LNCaP clone FGC (cell line): ENCODE measurements at regions not wholly inside any gene's neighbourhood (a gene's known extent, or its start where the extent isn't known, plus 50 kb on each side); places are given as distances from the start of the nearest gene placed in this dataset.

Experiments
- DNase-seq: peaks from one replicate; pipeline ENCODE4 v3.0.0-alpha.2; 2011; ENCODE audit warnings: low read depth
- H3K4me3 ChIP-seq: 2 replicates; pipeline ENCODE4 v1.5.1; 2011; ENCODE audit warnings: mild to moderate bottlenecking, low read depth, low read length, control low read depth
- TF ChIP-seq, protein P1 (sequence below): IDR thresholded peaks from 2 replicates; pipeline ENCODE4 v1.5.1; 2012; ENCODE audit warnings: mild to moderate bottlenecking; ENCODE audit not compliant: control insufficient read depth, insufficient read depth; ENCODE audit errors: extremely low read depth

DNA sequence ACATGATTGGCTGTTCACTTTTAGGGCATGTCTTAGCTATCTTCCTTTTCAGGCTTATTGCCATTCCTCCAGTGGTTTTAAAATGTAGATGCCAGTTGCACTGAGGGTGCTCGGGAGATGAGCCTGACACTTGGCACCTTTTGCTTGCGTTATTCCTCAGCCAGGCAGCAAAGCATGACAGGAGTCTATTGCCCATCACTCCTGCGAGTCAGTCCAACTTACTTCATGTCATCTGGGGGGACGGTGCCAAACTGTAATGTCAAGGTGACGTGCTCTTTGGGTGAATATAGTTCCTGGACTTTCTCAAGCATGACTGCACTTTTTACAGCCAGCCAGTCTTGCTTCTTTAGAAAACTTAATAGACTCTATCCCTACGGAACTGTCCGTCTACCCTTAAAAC lies 406.0 kb upstream of the C2CD4B start:
- no peak overlapping the region for H3K4me3 ChIP-seq
- TF ChIP-seq, protein P1, sequence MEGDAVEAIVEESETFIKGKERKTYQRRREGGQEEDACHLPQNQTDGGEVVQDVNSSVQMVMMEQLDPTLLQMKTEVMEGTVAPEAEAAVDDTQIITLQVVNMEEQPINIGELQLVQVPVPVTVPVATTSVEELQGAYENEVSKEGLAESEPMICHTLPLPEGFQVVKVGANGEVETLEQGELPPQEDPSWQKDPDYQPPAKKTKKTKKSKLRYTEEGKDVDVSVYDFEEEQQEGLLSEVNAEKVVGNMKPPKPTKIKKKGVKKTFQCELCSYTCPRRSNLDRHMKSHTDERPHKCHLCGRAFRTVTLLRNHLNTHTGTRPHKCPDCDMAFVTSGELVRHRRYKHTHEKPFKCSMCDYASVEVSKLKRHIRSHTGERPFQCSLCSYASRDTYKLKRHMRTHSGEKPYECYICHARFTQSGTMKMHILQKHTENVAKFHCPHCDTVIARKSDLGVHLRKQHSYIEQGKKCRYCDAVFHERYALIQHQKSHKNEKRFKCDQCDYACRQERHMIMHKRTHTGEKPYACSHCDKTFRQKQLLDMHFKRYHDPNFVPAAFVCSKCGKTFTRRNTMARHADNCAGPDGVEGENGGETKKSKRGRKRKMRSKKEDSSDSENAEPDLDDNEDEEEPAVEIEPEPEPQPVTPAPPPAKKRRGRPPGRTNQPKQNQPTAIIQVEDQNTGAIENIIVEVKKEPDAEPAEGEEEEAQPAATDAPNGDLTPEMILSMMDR: no peak
- DNase-seq: no peak

DNA sequence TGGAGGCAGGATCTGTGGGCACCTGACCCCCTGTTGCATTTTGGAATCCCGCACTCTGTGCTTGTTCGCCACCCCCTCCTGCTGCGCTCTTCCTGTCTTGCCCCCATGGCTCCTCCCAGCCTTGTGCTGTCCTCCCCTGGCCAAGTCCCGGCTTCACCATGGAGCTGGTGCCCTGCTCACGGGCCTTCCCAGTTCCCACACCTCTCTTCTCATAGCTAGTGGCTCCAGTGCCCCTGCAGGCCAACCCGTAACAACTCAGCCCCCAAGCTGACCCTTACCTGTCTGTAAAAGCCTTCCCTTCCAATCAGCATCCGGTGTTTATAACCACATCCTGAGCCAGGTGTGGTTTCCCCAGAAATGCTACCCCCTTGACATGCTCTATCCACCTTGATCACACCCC lies 407.7 kb upstream of the C2CD4B start:
- no peak overlapping the region for H3K4me3 ChIP-seq
- TF ChIP-seq, protein P1: no peak
- no peak for DNase-seq

DNA sequence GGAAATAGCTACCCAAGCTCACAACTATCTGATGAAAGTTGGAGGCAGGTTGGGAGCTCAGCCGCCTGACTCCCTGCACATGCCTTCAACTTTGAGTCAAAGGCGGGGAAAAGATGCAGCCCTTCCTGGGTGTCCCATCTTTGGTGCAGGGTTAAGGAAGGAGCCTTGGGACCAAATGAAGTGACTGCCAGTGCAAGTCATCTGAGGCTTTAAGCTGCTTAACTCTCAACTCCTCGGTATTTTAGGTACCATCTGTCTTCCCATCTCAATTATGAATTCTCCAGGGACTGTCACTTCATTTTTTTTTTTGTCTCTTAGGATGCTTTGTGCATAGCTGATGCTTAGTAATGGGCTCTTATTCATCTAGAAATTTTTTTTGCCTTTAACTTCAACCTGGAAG lies 408.8 kb upstream of the C2CD4B start:
- no peak for DNase-seq
- no peak overlapping the region for H3K4me3 ChIP-seq
- TF ChIP-seq, protein P1: no peak

DNA sequence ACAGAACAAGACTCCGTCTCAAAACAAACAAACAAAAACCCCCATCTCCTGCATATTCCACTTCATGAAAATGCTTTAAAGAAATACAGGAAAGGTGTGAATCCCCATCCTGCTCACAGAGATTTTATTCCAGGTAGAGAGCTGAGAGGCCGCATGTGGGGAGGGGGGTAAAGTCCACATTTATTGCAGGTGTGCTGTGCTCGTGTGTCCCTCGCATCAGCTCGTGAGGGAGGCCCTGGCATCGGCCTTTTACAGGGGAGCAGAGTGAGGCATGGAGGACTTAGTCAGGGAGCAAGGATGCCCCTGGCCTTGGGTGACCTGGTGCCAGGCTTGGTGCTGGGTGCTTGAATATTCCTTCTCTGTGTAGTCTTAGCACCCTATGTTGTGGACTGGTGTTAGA lies 413.5 kb upstream of the C2CD4B start:
- TF ChIP-seq, protein P1: no peak
- no peak overlapping the region for H3K4me3 ChIP-seq
- DNase-seq: no peak

DNA sequence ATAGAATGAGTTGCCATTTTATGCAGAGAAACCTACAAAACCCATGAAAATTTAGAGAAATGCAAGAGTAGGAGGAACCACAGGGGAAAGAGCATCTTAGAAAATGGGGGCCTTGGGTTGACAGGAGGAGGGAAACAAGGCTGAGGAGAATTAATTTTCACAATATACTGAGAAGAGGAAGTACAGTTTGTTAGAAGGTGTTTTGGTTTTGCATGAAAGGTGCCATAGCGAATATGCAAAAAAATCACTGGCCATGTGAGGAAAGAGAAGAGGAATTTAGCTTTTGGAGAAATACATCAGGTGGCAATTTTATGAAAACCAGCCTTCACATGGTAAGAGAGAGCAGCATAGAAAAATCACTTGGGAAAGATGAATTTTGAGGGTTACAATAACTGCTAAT lies 413.9 kb upstream of the C2CD4B start:
- TF ChIP-seq, protein P1: no peak
- DNase-seq: no peak
- H3K4me3 ChIP-seq: no peak overlapping the region

DNA sequence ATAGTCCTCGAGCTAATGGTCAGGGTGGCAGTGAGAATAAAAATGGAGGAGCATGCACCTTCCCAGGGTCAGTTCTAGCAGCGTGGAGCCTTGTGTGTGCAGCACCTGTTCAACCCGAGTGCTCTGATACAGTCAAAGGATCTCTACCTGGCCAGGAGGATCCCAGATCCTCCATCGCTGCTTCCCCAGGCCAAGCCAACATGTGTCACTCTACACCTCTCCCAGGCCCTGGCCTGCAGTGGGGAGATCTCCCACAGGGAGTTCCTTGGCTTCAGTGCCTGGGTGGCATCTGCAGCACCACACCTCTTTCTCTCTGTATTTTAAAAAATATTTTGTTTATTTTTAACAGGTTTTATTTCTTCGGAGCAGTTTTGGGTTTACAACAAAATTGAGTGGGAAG lies 414.8 kb upstream of the C2CD4B start:
- DNase-seq: no peak
- TF ChIP-seq, protein P1: no peak
- H3K4me3 ChIP-seq: no peak overlapping the region

DNA sequence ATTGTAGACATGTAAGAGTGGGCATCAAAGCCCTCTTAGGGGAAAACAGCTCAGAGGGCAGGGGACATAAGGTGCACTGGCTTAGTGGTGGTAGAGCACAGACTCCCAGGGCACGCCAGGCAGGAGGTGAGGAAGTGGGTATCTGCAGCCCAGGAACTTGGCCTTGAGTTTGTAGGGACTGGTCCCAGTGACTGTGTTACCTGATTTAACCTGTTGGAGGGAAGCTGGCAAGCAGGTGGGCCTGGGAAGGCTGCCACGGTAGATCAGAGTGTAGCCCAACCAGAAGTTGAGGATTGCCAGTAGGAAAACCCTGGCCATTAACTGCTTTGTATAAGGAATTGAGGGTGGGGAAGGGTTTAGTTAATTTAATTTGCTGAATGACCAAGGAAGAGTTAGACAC lies 417.5 kb upstream of the C2CD4B start:
- no peak for DNase-seq
- H3K4me3 ChIP-seq: no peak overlapping the region
- TF ChIP-seq, protein P1: no peak
